ENCODE measurements at regions not wholly inside any gene's neighbourhood (a gene's known extent, or its start where the extent isn't known, plus 50 kb on each side); places are given as distances from the start of the nearest gene placed in this dataset.

- no peak overlapping the region for H3K4me3 ChIP-seq (replicated peaks in 1 of 3)
- intact Hi-C loops (cut with DNase I): no loop called here
- no peaks in the 10 kb centered on the region for H3K9me3 ChIP-seq
- no peaks in the 10 kb centered on the region for H3K27me3 ChIP-seq
- 90 to 95% methylated on average over 4 of the region's 4 CpGs for WGBS, 2 donors
- H3K27ac ChIP-seq: no peak overlapping the region
- no peaks in the 10 kb centered on the region for H3K4me1 ChIP-seq
- H3K36me3 ChIP-seq: no peaks in the 10 kb centered on the region
- TF ChIP-seq POLR2A (IDR thresholded peaks at IDR 0.05) (no peak), CTCF (IDR thresholded peaks at IDR 0.05) (no peak)
- DNase-seq: no peak
These were observed 138.8 kb upstream of the RUNX3 start for GRCh38 chr1:25068829-25069228.

- Histone ChIP-seq H3K9me3 (no peaks in the 10 kb centered on the region), H3K27ac (no peak overlapping the region), H3K27me3 (no peaks in the 10 kb centered on the region), H3K36me3 (no peaks in the 10 kb centered on the region), H3K4me1 (no peaks in the 10 kb centered on the region), H3K4me3 (replicated peaks in 1 of 3) (no peak overlapping the region)
- TF ChIP-seq POLR2A (IDR thresholded peaks at IDR 0.05) (no peak), CTCF (IDR thresholded peaks at IDR 0.05) (no peak)
- WGBS, 2 donors: 95% methylated on average over 6 of the region's 6 CpGs
- intact Hi-C loops (cut with DNase I): no loop called here
- DNase-seq: no peak
These were observed 138.2 kb upstream of the RUNX3 start for GRCh38 chr1:25068316-25068715.

GRCh38 chr1:25067518-25068251 lies 137.6 kb upstream of the RUNX3 start:
- 60 to 71% methylated on average over 9 of the region's 9 CpGs for WGBS, 2 donors
- intact Hi-C loops (cut with DNase I): no loop called here

GRCh38 chr1:25066731-25067517 lies 136.8 kb upstream of the RUNX3 start:
- TF ChIP-seq POLR2A (IDR thresholded peaks at IDR 0.05) (no peak), CTCF (IDR thresholded peaks at IDR 0.05) (no peak)
- DNase-seq: no peak
- no peaks in the 10 kb centered on the region for H3K27me3 ChIP-seq
- intact Hi-C loops (cut with DNase I): no loop called here
- no peak overlapping the region for H3K4me3 ChIP-seq (replicated peaks in 1 of 3)
- H3K36me3 ChIP-seq: no peaks in the 10 kb centered on the region
- 73 to 79% methylated on average over 12 of the region's 12 CpGs for WGBS, 2 donors
- no peak overlapping the region for H3K27ac ChIP-seq
- H3K4me1 ChIP-seq: no peaks in the 10 kb centered on the region
- H3K9me3 ChIP-seq: no peaks in the 10 kb centered on the region

More at GRCh38 chr1:25067518-25068251, 137.6 kb upstream of the RUNX3 start:
- Histone ChIP-seq H3K27ac (no peak overlapping the region), H3K4me3 (replicated peaks in 1 of 3) (no peak overlapping the region), H3K9me3 (no peaks in the 10 kb centered on the region), H3K36me3 (no peaks in the 10 kb centered on the region), H3K4me1 (no peaks in the 10 kb centered on the region), H3K27me3 (no peaks in the 10 kb centered on the region)
- TF ChIP-seq POLR2A (IDR thresholded peaks at IDR 0.05): no peak
- TF ChIP-seq CTCF (IDR thresholded peaks at IDR 0.05): no peak
- DNase-seq: peak in 1 of 2 donors; percentile 3

- WGBS, 2 donors: 19 to 36% methylated on average over 8 of the region's 8 CpGs
- Histone ChIP-seq H3K9me3 (no peaks in the 10 kb centered on the region), H3K27ac (no peak overlapping the region), H3K4me3 (replicated peaks in 1 of 3) (no peak overlapping the region), H3K36me3 (no peaks in the 10 kb centered on the region), H3K4me1 (no peaks in the 10 kb centered on the region), H3K27me3 (no peaks in the 10 kb centered on the region)
- TF ChIP-seq POLR2A (IDR thresholded peaks at IDR 0.05) (no peak), CTCF (IDR thresholded peaks at IDR 0.05) (no peak)
- intact Hi-C loops (cut with DNase I): no loop called here
- DNase-seq: no peak
These were observed 136.2 kb upstream of the RUNX3 start for GRCh38 chr1:25066256-25066655.

All from thyroid gland (tissue), 4 donors.